GM23338 (cell line): ENCODE measurements at regions not wholly inside any gene's neighbourhood (a gene's known extent, or its start where the extent isn't known, plus 50 kb on each side); places are given as distances from the start of the nearest gene placed in this dataset.

ENCODE experiments used
- ATAC-seq: fragments of 200-7000 bp; cut with Tn5 transposase; 3 replicates; pipeline ENCODE4 v1.9.1; 2020
- DNase-seq: peaks from one replicate; pipeline ENCODE4 v3.0.0-alpha.2; 2015; ENCODE audit warnings: low spot score
- H2AFZ ChIP-seq: fragments of 200-600 bp; sonication (generic); 2 replicates; pipeline ENCODE4 v1.8.0; 2016; ENCODE audit warnings: antibody characterized with exemption, mild to moderate bottlenecking, moderate library complexity
- H3F3A ChIP-seq: fragments of 200-600 bp; sonication (generic); replicated peaks from 2 replicates; pipeline ENCODE4 v1.8.0; 2017; ENCODE audit warnings: antibody characterized with exemption, mixed run types, low read depth
- H3K27ac ChIP-seq: fragments of 200-600 bp; sonication (generic); 2 replicates; pipeline ENCODE4 v1.6.1; 2016; ENCODE audit warnings: low read depth
- H3K27me3 ChIP-seq: fragments of 200-600 bp; sonication (generic); 2 replicates; pipeline ENCODE4 v1.8.0; 2016; ENCODE audit warnings: mild to moderate bottlenecking, mixed run types, moderate library complexity; ENCODE audit not compliant: insufficient read depth
- H3K36me3 ChIP-seq: fragments of 200-600 bp; sonication (generic); 2 replicates; pipeline ENCODE4 v1.8.0; 2016; ENCODE audit warnings: mild to moderate bottlenecking; ENCODE audit not compliant: insufficient read depth
- H3K4me1 ChIP-seq: fragments of 200-600 bp; sonication (generic); 2 replicates; pipeline ENCODE4 v1.8.0; 2016; ENCODE audit warnings: mild to moderate bottlenecking, moderate library complexity; ENCODE audit not compliant: insufficient read depth
- H3K4me2 ChIP-seq: fragments of 200-600 bp; sonication (generic); 2 replicates; pipeline ENCODE4 v1.7.1; 2017; ENCODE audit warnings: mixed run types
- H3K4me3 ChIP-seq: fragments of 200-600 bp; sonication (generic); 2 replicates; pipeline ENCODE4 v1.6.1; 2016; ENCODE audit warnings: mixed run types
- H3K79me2 ChIP-seq: fragments of 200-600 bp; sonication (generic); replicated peaks from 2 replicates; pipeline ENCODE4 v1.8.0; 2017; ENCODE audit warnings: mild to moderate bottlenecking; ENCODE audit not compliant: insufficient read depth
- H3K9me2 ChIP-seq: fragments of 200-600 bp; sonication (generic); 2 replicates; pipeline ENCODE4 v1.8.0; 2017; ENCODE audit not compliant: insufficient read depth
- H4K20me1 ChIP-seq: fragments of 200-600 bp; sonication (generic); replicated peaks from 2 replicates; pipeline ENCODE4 v1.8.0; 2017; ENCODE audit warnings: mild to moderate bottlenecking; ENCODE audit not compliant: insufficient read depth
- H3K27ac Mint-ChIP-seq: 2 replicates; pipeline ENCODE4 v1.8.0; 2020; ENCODE audit warnings: inconsistent platforms, mild to moderate bottlenecking, moderate library complexity, mixed read lengths
- H3K27me3 Mint-ChIP-seq: 3 replicates; pipeline ENCODE4 v1.8.0; 2022; ENCODE audit warnings: low read depth, mild to moderate bottlenecking, moderate library complexity, mixed read lengths, inconsistent platforms; ENCODE audit not compliant: insufficient read depth, poor library complexity
- H3K36me3 Mint-ChIP-seq: 3 replicates; pipeline ENCODE4 v1.8.0; 2021; ENCODE audit warnings: low read depth, mild to moderate bottlenecking, inconsistent platforms, moderate library complexity, mixed read lengths
- H3K4me1 Mint-ChIP-seq: 3 replicates; pipeline ENCODE4 v1.8.0; 2020; ENCODE audit warnings: mild to moderate bottlenecking, inconsistent platforms, mixed read lengths
- H3K4me3 Mint-ChIP-seq: 3 replicates; pipeline ENCODE4 v1.8.0; 2021; ENCODE audit warnings: moderate library complexity, mild to moderate bottlenecking, inconsistent platforms, mixed read lengths
- H3K9me3 Mint-ChIP-seq: 3 replicates; pipeline ENCODE4 v1.8.0; 2020; ENCODE audit warnings: moderate library complexity, mild to moderate bottlenecking, inconsistent platforms, mixed read lengths
- CREB1 ChIP-seq: fragments of 250-450 bp; sonication (Bioruptor Pico); IDR thresholded peaks from 2 replicates; pipeline ENCODE4 v1.5.0; 2020; ENCODE audit warnings: low read depth, mild to moderate bottlenecking, moderate library complexity
- CTCF ChIP-seq, 2 experiments: fragments of 200-600 bp in 1 of 2; sonication (generic) in 1 of 2; conservative IDR thresholded peaks; 2 replicates each; pipeline versions ENCODE4 v1.5.1 to v1.6.1; 2016 to 2017; ENCODE audit warnings: antibody characterized with exemption in 2 of 2, low read depth in 2 of 2, mild to moderate bottlenecking in 2 of 2, moderate library complexity in 1 of 2
- POLR2AphosphoS5 ChIP-seq: IDR thresholded peaks from 2 replicates; pipeline ENCODE4 v1.6.1; 2016; ENCODE audit warnings: antibody characterized with exemption, low read depth
- ZNF114 ChIP-seq: fragments of 250-450 bp; sonication (Bioruptor Pico); IDR thresholded peaks from 2 replicates; pipeline ENCODE4 v1.5.0; 2020; ENCODE audit warnings: mild to moderate bottlenecking, moderate library complexity

- peaks cover 6% of the 10 kb centered on the region for H3K27me3 Mint-ChIP-seq
- Histone ChIP-seq H4K20me1 (no peaks in the 10 kb centered on the region), H3F3A (no peaks in the 10 kb centered on the region), H3K79me2 (no peaks in the 10 kb centered on the region), H3K4me1 (peaks cover 10% of the 10 kb centered on the region), H3K27ac (no peak overlapping the region), H3K4me3 (peak overlapping the region; percentile 51), H2AFZ (peak overlapping the region; percentile 89), H3K4me2 (peak overlapping the region; percentile 53), H3K36me3 (no peaks in the 10 kb centered on the region), H3K27me3 (no peaks in the 10 kb centered on the region), H3K9me2 (no peaks in the 10 kb centered on the region; the same call in 1 of the 2 replicates)
- H3K9me3 Mint-ChIP-seq, result no peaks in the 10 kb centered on the region
- peak overlapping the region; percentile 75 for H3K4me3 Mint-ChIP-seq
- peaks cover 22% of the 10 kb centered on the region for H3K4me1 Mint-ChIP-seq
- TF ChIP-seq CREB1 (CRISPR knock-in tag), result no peak
- no peak for TF ChIP-seq ZNF114 (CRISPR knock-in tag)
- TF ChIP-seq CTCF (conservative IDR thresholded peaks at IDR 0.05; ENCODE audit: low read depth in 2 of 2), result peak; percentile 90 to 96
- TF ChIP-seq POLR2AphosphoS5, result no peak
- ATAC-seq, result peak; percentile 99
- peak overlapping the region; percentile 80; the same call in 1 of the 2 replicates for H3K27ac Mint-ChIP-seq
- DNase-seq, result peak; percentile 95
- no peaks in the 10 kb centered on the region for H3K36me3 Mint-ChIP-seq
These were observed 51.0 kb upstream of the TCF21 start for GRCh38 chr6:133837801-133838349.
